DND-41 (cell line): ENCODE measurements at regions not wholly inside any gene's neighbourhood (a gene's known extent, or its start where the extent isn't known, plus 50 kb on each side); places are given as distances from the start of the nearest gene placed in this dataset.

Experiments used
- ATAC-seq: fragments of 200-7000 bp; cut with Tn5 transposase; 3 replicates; pipeline ENCODE4 v1.9.1; 2021; ENCODE audit warnings: low read depth; ENCODE audit not compliant: insufficient read depth
- DNase-seq: peaks from one replicate; pipeline ENCODE4 v3.0.0-alpha.2; 2020
- H2AFZ ChIP-seq: 2 replicates; pipeline ENCODE4 v1.6.0; 2012; ENCODE audit warnings: low read depth, low read length
- H3K27ac ChIP-seq: 2 replicates; pipeline ENCODE4 v1.5.1; 2012; ENCODE audit warnings: low read length, inconsistent platforms
- H3K27me3 ChIP-seq: fragments of 200-600 bp; sonication (generic); 2 replicates; pipeline ENCODE4 v1.6.0; 2012; ENCODE audit warnings: low read length, mild to moderate bottlenecking, inconsistent platforms; ENCODE audit not compliant: insufficient read depth, poor library complexity
- H3K36me3 ChIP-seq: 2 replicates; pipeline ENCODE4 v1.5.1; 2012; ENCODE audit warnings: low read length, inconsistent platforms; ENCODE audit not compliant: insufficient read depth
- H3K4me1 ChIP-seq: 2 replicates; pipeline ENCODE4 v1.5.1; 2012; ENCODE audit warnings: mild to moderate bottlenecking, low read length; ENCODE audit not compliant: insufficient read depth
- H3K4me2 ChIP-seq: 2 replicates; pipeline ENCODE4 v1.6.0; 2012; ENCODE audit warnings: mild to moderate bottlenecking, moderate library complexity, low read length, inconsistent platforms; ENCODE audit not compliant: insufficient read depth
- H3K4me3 ChIP-seq, 2 experiments: fragments of 200-600 bp in 1 of 2; shearing (Covaris generic) in 1 of 2; 2 replicates each; pipeline ENCODE4 v1.5.1; 2012 to 2016; ENCODE audit warnings: inconsistent platforms in 2 of 2, low read length in 2 of 2, mild to moderate bottlenecking in 2 of 2, low read depth in 1 of 2, moderate library complexity in 1 of 2
- H3K79me2 ChIP-seq: 2 replicates; pipeline ENCODE4 v1.6.0; 2012; ENCODE audit warnings: low read length, inconsistent platforms; ENCODE audit not compliant: insufficient read depth
- H3K9ac ChIP-seq: 2 replicates; pipeline ENCODE4 v1.6.0; 2012; ENCODE audit warnings: low read depth, mild to moderate bottlenecking, inconsistent platforms, low read length, moderate library complexity
- H3K9me3 ChIP-seq: 2 replicates; pipeline ENCODE4 v1.5.1; 2012; ENCODE audit warnings: low read length, moderate library complexity, mild to moderate bottlenecking, inconsistent platforms; ENCODE audit not compliant: insufficient read depth, severe bottlenecking
- H4K20me1 ChIP-seq: 2 replicates; pipeline ENCODE4 v1.6.0; 2012; ENCODE audit warnings: low read length; ENCODE audit not compliant: insufficient read depth
- CTCF ChIP-seq: IDR thresholded peaks from 2 replicates; pipeline ENCODE4 v1.5.1; 2012; ENCODE audit warnings: borderline replicate concordance, low read length, moderate library complexity, mild to moderate bottlenecking; ENCODE audit not compliant: poor library complexity, severe bottlenecking; ENCODE audit errors: extremely low read depth
- EZH2 ChIP-seq: IDR thresholded peaks from 3 replicates; pipeline ENCODE4 v1.6.1; 2012; ENCODE audit warnings: borderline replicate concordance, low read depth, mild to moderate bottlenecking, moderate library complexity, low read length, inconsistent platforms; ENCODE audit not compliant: severe bottlenecking

- no peak overlapping the region for H3K27ac ChIP-seq
Measured at GRCh38 chr10:62964026-62964425, 147.9 kb upstream of the EGR2 start.

GRCh38 chr10:62961951-62962523, 145.9 kb upstream of the EGR2 start:
- Histone ChIP-seq H3K79me2 (no peaks in the 10 kb centered on the region), H3K27ac (no peak overlapping the region), H3K4me1 (no peaks in the 10 kb centered on the region), H3K9ac (no peak overlapping the region), H3K4me3 (no peak overlapping the region), H3K27me3 (no peaks in the 10 kb centered on the region), H3K9me3 (no peaks in the 10 kb centered on the region), H3K36me3 (no peaks in the 10 kb centered on the region), H4K20me1 (no peaks in the 10 kb centered on the region), H2AFZ (no peak overlapping the region), H3K4me2 (no peak overlapping the region)
- ATAC-seq (no peak), DNase-seq (no peak)
- TF ChIP-seq CTCF (no peak), EZH2 (no peak)

More at GRCh38 chr10:62964026-62964425, 147.9 kb upstream of the EGR2 start:
- Histone ChIP-seq H3K79me2 (no peaks in the 10 kb centered on the region), H2AFZ (no peak overlapping the region), H3K4me2 (no peak overlapping the region), H3K4me1 (no peaks in the 10 kb centered on the region), H4K20me1 (no peaks in the 10 kb centered on the region), H3K27me3 (no peaks in the 10 kb centered on the region), H3K9me3 (no peaks in the 10 kb centered on the region), H3K9ac (no peak overlapping the region), H3K36me3 (no peaks in the 10 kb centered on the region), H3K4me3 (no peak overlapping the region)
- DNase-seq (no peak), ATAC-seq (no peak)
- TF ChIP-seq EZH2 (no peak), CTCF (no peak)

- DNase-seq = no peak
- ATAC-seq = no peak
- Histone ChIP-seq H3K9me3 (no peaks in the 10 kb centered on the region), H3K36me3 (no peaks in the 10 kb centered on the region), H3K4me2 (no peak overlapping the region), H3K79me2 (no peaks in the 10 kb centered on the region), H3K27me3 (no peaks in the 10 kb centered on the region), H3K9ac (no peak overlapping the region), H4K20me1 (no peaks in the 10 kb centered on the region), H3K27ac (no peak overlapping the region), H2AFZ (no peak overlapping the region), H3K4me3 (no peak overlapping the region), H3K4me1 (no peaks in the 10 kb centered on the region)
- no peak for TF ChIP-seq EZH2
- TF ChIP-seq CTCF = no peak
Measured at GRCh38 chr10:62960416-62960815, 144.2 kb upstream of the EGR2 start.

GRCh38 chr10:62959553-62959952, 143.4 kb upstream of the EGR2 start:
- TF ChIP-seq EZH2 = no peak
- TF ChIP-seq CTCF = no peak
- Histone ChIP-seq H3K36me3 (no peaks in the 10 kb centered on the region), H3K4me3 (no peak overlapping the region), H3K79me2 (no peaks in the 10 kb centered on the region), H3K27me3 (no peaks in the 10 kb centered on the region), H3K9me3 (no peaks in the 10 kb centered on the region), H3K27ac (no peak overlapping the region), H4K20me1 (no peaks in the 10 kb centered on the region), H3K9ac (no peak overlapping the region), H3K4me2 (no peak overlapping the region), H2AFZ (no peak overlapping the region), H3K4me1 (no peaks in the 10 kb centered on the region)
- ATAC-seq (no peak), DNase-seq (no peak)
